ENCODE measurements at regions not wholly inside any gene's neighbourhood (a gene's known extent, or its start where the extent isn't known, plus 50 kb on each side); places are given as distances from the start of the nearest gene placed in this dataset.

DNA sequence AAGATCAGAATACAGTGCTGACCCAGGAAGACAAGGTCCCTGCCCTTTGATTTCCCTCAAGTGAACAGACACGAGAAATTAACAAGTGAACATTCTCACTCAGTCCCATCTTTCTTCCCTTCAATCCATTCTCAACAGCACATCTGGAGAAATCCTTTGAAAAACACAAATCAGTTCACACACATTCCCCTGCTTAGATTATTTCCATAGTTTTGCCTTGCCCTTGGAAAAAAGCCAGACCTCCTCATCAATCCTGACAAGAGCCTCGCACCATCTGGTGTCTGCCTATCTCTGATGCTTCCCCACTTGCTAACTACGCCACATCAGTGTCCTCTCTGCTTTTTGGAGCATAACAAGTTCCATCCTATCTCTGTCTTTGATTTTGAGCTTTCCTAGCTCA, 94.4 kb upstream of the KIAA1217 start:
- no peak for TF ChIP-seq POLR2A (IDR thresholded peaks at IDR 0.05; ENCODE audit: low read depth, low read length)
- no peak for TF ChIP-seq POLR2AphosphoS5 (IDR thresholded peaks at IDR 0.05; ENCODE audit: insufficient read depth, low read depth, low read length)
- no peak for TF ChIP-seq EZH2 (IDR thresholded peaks at IDR 0.05; ENCODE audit: borderline replicate concordance, low read depth, low read length, severe bottlenecking)
